ENCODE measurements at regions not wholly inside any gene's neighbourhood (a gene's known extent, or its start where the extent isn't known, plus 50 kb on each side); places are given as distances from the start of the nearest gene placed in this dataset.

DNA sequence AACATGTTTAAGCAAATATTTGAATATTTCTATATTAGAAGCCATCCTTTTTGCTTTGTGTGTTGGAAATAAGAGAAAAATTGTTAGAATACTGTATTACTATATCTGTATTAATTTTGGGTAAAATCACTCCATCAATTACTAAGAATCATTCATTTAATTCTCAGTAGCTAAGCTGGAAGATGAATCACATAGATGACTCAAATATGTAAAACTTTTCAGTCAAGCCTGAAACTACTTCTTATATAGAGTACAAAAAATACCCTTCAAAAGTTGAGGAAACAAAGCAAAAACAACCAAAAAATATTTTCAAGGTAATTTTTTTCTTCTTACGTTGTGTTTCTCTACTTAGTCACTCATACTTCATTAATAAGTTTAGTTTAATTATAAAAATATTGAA lies 205.7 kb upstream of the ROBO1 start:
- TF ChIP-seq POLR2A (IDR thresholded peaks at IDR 0.05; ENCODE audit: low read depth, low read length) (no peak), POLR2AphosphoS5 (IDR thresholded peaks at IDR 0.05; ENCODE audit: low read depth, low read length) (no peak), TAF1 (IDR thresholded peaks at IDR 0.05; ENCODE audit: borderline replicate concordance, low read depth, low read length) (no peak)
